T-helper 1 cell treated with Interleukin-12 subunit alpha and Interleukin-12 subunit beta and Interleukin-4 antibody, amounts not matched to agents 30 ng/mL and 1 ng/mL, for 36 hours (primary cell): ENCODE measurements at regions not wholly inside any gene's neighbourhood (a gene's known extent, or its start where the extent isn't known, plus 50 kb on each side); places are given as distances from the start of the nearest gene placed in this dataset.

Experiments
- intact Hi-C: fragments of 100-400 bp; cut with micrococcal nuclease; formaldehyde crosslinking; loops from one replicate; pipeline ENCODE4 v1.15.1; 2024

GRCh38 chrX:120819126-120819525, 56.5 kb downstream of the CT47B1 start:
- intact Hi-C loops = no loop called here

- intact Hi-C loops = no loop called here
Observed at GRCh38 chrX:120813982-120814381, 61.7 kb downstream of the CT47B1 start.

GRCh38 chrX:120801426-120801825, 74.2 kb downstream of the CT47B1 start:
- intact Hi-C loops = no loop called here

GRCh38 chrX:120797188-120797851, 78.3 kb downstream of the CT47B1 start:
- intact Hi-C loops = loop anchor here (5.0 kb wide), 1 partner anchor 365 kb away; no protein-coding TSS in a partner anchor

GRCh38 chrX:120795301-120795700, 80.4 kb downstream of the CT47B1 start:
- intact Hi-C loops = loop anchor here (5.0 kb wide), 1 partner anchor 367 kb away; no protein-coding TSS in a partner anchor

- intact Hi-C loops = loop anchor here (5.0 kb wide), 1 partner anchor 708 kb away; no protein-coding TSS in a partner anchor
Observed at GRCh38 chrX:120794525-120794975, 81.1 kb downstream of the CT47B1 start.

GRCh38 chrX:120793098-120793497, 82.6 kb downstream of the CT47B1 start:
- intact Hi-C loops = loop anchor here (5.0 kb wide), 1 partner anchor 709 kb away; no protein-coding TSS in a partner anchor

- intact Hi-C loops = loop anchor here (2.0 to 5.0 kb wide), 2 partner anchors 518 to 711 kb away; no protein-coding TSS in a partner anchor
Observed at GRCh38 chrX:120791013-120791643, 84.5 kb downstream of the CT47B1 start.

- intact Hi-C loops = loop anchor here (1.0 to 5.0 kb wide), 4 partner anchors 292 to 789 kb away; no protein-coding TSS in a partner anchor
Observed at GRCh38 chrX:120790552-120790951, 85.1 kb downstream of the CT47B1 start.

GRCh38 chrX:120790118-120790517, 85.5 kb downstream of the CT47B1 start:
- intact Hi-C loops = loop anchor here (1.0 to 5.0 kb wide), 4 partner anchors 292 to 789 kb away; no protein-coding TSS in a partner anchor

GRCh38 chrX:120781403-120781802, 94.3 kb downstream of the CT47B1 start:
- intact Hi-C loops = no loop called here

GRCh38 chrX:120775959-120776358, 99.7 kb downstream of the CT47B1 start:
- intact Hi-C loops = no loop called here

- intact Hi-C loops = loop anchor here (5.0 kb wide), 1 partner anchor 127 kb away; no protein-coding TSS in a partner anchor
Observed at GRCh38 chrX:120774606-120775005, 101.1 kb downstream of the CT47B1 start.

GRCh38 chrX:120773801-120774200, 101.9 kb downstream of the CT47B1 start:
- intact Hi-C loops = loop anchor here (5.0 kb wide), 1 partner anchor 126 kb away; no protein-coding TSS in a partner anchor

- intact Hi-C loops = loop anchor here (1.0 to 5.0 kb wide), 7 partner anchors 72 to 271 kb away; partner anchors contain the start of genes C1GALT1C1 and MCTS1
Observed at GRCh38 chrX:120769576-120770341, 105.9 kb downstream of the CT47B1 start.

- intact Hi-C loops = no loop called here
Observed at GRCh38 chrX:120768681-120769080, 107.0 kb downstream of the CT47B1 start.

- intact Hi-C loops = no loop called here
Observed at GRCh38 chrX:120768254-120768653, 107.4 kb downstream of the CT47B1 start.

- intact Hi-C loops = no loop called here
Observed at GRCh38 chrX:120763269-120763668, 112.4 kb downstream of the CT47B1 start.

GRCh38 chrX:120761810-120762209, 113.9 kb downstream of the CT47B1 start:
- intact Hi-C loops = no loop called here

GRCh38 chrX:120759685-120760084, 116.0 kb downstream of the CT47B1 start:
- intact Hi-C loops = loop anchor here (5.0 kb wide), 1 partner anchor 132 kb away; no protein-coding TSS in a partner anchor
